ENCODE measurements at regions not wholly inside any gene's neighbourhood (a gene's known extent, or its start where the extent isn't known, plus 50 kb on each side); places are given as distances from the start of the nearest gene placed in this dataset.
"Not testable (repeated sequence)": the region's sequence is repeated elsewhere in the genome, so short reads cannot be mapped to it uniquely, and the experiment has no call there.

DNA sequence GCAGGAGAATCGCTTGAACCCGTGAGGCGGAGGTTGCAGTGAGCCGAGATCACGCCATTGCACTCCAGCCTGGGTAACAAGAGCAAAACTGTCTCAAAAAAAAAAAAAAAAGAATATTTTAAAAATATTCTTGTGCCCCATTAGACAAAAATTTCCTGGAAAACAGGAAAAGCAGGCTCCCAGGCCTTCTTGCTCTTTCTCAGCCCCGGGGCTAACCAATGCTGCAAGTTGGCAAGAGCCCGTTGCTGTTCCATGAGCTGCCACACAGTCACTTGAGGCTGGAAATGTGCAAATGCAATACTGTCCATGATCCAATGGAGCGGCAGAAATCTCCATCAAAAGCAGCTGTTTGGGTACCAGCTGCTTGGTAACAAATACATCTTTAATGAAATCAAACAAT, 994.7 kb downstream of the VRK1 start:
- DNase-seq: no peak

DNA sequence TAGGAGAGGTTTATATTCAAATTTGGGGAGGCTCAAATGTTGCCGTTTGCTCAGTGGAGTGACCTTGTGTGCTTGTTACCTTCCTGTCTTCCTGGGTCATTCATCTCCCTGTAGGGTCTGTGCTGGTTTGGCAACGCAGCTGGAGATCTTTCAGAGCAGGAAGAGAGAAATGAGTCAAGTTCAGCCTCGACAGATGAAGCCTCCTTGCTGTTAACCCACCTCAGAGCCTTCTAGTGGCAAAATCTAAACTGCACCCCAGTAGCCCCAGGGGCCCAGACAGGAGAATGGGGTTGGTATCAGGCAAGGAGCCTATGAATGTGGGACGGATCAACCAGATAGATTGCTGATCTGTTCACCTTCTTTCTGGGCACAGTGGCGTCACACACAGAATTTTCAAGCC, 999.3 kb downstream of the VRK1 start:
- no peak for DNase-seq

DNA sequence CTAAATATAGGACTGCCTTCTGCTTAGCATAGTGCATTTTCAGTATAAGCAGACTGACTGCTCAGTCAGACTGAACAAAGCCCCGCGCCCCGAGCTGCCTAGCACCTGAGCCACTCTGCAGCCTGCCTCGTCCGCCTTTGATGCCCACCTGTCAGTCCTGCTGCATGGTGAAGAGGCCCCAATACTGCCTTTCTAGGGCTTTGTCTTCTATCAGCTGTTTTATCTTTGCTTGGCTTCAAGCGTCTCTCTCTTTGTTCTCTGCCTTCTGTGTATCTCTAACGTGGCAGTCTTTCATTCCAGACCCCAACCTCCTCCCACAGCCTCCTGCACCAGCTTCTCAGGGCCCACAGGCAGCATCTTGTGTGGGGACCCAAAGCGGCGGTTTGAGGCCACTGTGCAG, 1001.0 kb downstream of the VRK1 start:
- DNase-seq: no peak

DNA sequence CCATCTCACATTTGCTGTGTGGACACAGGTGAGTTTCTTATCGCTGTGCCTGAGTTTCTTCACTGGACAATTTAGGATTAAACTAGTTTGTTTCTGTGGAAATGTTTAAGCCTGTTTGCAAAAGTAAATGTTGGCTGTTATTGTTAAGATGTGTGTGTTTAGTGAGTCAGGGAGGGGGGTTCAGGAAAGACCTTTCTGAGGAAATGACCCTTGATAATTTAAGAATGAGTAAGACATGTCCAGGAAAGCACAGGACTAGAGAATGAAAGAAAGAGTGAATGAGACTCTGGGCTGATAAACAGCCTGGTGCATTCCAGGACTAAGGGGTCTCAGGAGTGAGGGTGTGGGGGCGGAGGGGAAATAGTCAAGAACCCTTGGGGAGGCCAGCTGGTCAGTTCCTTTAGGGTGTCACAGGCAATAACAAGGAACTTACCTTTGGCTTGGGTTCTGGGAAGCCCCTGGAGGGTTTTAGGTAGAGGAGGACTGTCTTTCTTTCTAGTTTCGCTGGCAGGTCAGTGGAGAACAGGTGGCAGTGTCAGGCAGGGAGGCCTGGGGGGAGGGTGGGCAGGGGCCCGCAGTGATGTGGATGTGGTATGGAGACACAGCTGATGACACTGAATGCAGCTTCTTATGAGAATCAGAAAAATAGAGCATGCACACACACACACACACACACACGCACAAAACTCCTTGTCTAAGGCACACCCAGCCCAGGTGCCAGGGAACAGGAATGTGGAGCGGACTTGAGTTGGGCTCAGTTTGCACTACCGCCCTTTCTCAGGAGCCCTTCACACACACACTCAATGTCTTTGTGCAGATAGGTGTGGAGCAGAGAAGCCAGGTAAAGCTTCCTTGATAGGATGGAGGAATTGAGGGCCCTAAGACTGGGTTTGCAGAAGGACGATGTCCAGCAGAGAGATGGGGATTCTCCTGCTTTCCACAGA, 1005.5 kb downstream of the VRK1 start:
- no peak for DNase-seq

DNA sequence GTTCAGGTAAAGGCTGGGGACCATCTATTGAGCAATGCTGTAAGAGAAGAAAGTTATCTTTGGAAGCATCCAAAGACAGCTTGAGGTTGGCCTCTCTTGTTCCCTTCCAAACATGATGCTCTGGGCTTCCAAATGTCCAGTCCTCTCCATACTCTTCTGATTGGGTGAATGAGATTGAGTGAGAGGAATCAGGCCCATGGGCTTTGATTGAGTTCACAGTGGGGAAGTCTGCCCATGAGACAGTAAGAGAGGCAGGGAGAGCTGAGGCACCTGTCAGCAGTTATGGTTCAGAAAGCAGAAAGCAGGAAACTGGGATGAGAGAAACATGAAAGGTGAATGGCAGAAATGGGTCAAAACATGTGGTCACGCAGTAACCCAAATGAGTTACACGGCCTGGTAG, 1006.9 kb downstream of the VRK1 start:
- DNase-seq: no peak

DNA sequence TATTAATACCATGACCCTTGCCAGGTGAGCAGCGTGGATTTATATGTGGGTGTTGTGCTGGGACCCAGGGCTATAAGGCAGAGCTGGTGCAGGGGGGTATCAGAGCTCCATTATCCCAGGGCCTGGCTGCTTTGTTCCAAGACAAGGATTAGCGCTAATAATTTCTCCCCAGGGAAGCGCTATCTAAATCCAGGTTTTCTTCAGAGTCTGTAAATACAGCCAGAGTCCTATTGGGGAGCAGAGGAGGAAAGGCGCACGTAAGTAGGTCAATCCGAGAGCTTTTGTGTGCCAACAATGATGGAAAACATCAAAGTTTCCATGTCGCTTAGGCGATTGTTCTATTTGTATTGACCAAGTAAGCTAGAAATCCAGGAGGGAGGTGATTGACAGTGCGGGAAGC, 1009.7 kb downstream of the VRK1 start:
- DNase-seq: no peak

DNA sequence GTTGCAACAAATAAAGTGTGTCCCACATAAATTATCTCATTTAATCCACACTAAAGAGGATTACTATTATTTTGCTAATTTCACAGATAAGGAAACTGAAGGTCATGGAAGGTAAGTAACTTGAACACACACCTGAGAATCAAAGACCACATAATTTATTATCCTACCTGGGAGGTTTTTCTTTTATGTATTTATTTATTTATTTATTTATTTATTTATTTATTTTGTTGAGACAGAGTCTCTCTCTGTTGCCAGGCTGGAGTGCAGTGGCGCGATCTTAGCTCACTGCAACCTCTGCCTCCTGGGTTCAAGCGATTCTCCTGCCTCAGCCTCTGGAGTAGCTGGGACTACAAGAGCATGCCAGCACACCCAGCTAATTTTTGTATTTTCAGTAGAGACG, 1011.4 kb downstream of the VRK1 start:
- DNase-seq: not testable (repeated sequence)

DNA sequence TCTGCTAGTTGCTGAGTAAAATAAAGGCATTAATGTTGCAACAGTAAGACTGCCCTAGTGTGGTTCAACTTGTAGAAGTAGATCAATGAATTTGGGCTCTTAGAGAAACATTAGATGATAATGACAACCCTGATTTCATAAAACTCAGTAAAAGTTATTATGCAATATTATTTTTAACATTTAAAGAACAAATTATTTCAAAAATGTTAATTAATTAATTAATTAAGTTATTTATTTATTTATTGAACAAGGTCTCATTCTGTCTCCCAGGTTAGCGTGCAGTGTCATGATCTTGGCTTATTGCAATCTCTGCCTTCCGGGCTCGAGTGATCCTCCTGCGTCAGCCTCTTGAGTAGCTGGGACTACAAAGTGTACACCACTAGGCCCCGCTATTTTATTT, 1016.4 kb downstream of the VRK1 start:
- DNase-seq: no peak

DNA sequence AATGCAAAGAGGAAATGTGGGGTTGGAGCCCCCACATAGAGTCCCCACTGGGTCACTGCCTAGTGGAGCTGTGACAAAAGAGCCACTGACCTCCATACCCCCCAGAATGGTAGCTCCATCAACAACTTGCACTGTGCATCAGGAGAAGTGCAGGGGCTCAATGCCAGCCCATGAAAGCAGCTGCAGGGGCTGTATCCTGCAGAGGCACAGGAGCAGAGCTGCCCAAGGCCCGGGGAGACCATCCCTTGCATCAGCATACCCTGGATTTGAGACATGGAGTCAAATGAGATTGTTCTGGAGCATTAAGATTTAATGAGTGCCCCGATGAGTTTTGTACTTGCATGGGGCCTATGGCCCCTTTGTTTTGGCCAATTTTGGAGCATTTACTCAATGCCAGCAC, 1023.6 kb downstream of the VRK1 start:
- DNase-seq: no peak

DNA sequence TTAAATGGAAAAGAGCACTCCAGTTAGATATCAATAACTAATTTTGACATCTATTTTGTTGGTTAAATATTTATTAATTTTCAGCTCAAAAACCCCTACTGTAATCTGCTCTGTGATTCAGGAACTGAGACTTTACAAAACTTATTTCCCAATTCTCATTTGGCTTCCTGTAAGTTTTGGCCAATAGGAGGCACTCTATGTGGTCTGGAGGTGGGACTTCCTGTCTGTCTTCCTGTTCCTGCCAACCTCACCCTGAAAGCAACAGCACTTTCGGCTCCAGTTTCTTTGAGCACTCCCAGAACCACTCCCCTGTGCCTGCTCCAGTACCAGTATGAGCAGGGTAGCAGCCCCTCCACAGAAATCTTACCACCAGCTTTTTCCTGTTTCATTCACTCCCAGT, 1027.0 kb downstream of the VRK1 start:
- no peak for DNase-seq

DNA sequence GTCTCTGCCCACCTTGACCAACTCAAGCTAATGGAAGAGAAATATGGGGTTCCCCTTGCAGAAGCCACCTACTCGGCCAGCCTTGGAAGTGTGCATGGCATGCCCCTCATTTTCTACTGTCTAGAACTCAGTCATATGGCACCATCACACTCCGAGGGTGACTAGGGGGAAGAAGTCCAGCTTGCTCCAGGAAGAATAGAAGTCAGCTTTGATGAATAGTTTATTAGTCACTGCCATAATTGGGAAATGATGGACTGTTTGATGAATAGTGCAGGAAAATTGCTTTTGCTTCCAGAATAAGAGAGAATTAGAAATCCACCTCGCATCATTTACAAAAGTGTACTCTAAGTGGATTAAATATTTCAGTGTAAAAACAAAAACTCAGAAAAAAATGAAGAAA, 1030.6 kb downstream of the VRK1 start:
- no peak for DNase-seq

DNA sequence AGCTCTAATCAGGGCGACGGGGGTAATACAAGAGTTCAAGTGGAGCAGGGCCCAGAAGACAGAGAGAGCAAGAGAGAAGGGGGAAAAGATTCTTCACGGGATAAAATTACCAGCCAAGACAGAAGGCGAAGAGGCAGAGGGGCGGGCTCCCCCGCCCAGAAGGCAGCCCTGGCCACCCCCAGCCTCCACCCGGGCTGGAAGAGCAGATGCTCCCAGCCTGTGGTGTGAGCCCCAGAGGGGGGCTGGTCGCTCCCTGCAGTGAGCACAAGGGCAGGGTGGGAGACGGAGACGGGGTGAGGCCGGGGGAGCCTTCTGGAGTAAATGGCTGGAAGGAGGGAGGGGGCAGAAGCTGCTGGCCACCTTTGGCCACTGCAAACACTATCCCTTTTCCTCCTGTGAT, 1035.6 kb downstream of the VRK1 start:
- DNase-seq: no peak

DNA sequence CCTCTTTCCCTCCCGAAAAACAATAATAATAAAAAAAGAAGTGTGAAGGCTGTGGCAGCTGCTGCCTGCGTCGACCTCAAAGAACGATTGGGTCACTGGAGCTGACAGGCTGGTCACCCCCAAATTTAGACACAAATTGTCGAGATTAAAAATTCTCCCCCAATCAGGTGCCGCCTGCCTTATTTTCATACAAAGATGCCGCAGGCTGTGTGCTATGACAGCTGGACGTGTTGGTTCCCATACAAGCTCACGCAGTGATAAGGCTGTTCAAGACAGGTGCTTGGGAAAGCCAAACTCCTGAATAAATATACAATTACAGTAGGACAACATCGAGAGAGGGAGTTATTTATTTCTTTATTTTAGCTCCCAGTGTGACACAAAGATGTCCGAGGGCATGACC, 1041.8 kb downstream of the VRK1 start:
- DNase-seq: no peak

DNA sequence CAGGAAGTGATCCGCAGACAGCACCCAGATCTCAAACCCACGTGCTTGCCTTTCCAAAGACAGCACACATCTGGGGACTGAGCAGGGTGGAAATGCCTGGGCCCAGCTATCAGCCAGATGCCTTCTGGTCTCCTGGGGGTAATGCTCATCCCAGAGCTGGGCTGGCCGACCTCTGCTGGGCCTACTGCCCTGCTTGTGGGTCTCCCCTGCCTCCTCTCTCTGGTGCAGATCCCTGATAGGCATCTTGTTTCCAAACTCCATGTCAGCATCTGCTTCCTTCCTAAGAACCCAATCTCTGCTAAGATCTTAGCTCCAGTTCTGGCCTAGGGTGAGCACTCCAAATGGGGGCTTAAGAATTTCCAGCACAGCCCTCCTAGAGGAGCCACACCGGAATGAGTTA, 1043.0 kb downstream of the VRK1 start:
- DNase-seq: no peak

DNA sequence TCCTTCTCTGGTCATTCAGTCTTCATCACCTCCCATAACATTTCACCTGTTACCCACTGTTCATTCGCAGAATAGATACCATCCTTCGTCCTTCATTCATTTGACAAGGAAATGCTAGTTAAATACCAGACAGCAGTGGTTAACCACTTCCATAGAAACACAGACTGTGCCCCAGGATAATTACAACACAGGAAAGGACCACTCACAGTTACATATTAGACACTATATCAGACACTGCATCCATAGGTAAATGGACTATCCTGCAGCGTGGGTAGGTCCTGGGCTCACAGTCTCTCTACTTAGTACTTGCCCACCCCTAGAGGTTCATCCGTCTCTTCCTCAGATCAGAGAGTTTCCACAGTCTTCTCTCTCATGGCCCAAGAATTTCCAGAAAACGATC, 1044.6 kb downstream of the VRK1 start:
- DNase-seq: no peak

DNA sequence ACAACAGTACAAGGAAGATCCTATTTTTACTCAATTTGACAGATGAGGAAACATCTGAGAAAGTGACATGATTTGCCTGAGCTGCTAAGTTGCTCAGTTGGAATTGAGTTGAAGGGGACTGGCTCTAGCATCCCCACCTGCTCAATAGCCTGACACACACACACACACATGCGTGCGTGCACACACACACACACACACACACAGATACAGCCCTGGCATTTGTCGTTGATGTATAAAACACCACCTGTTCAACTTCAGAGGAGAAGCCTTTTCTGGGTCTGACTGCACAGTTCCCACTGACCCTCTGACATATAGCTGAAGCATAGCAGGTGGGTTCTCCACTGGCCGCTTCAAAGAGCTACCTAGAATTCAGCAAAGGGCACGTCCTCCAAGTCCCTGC, 1045.9 kb downstream of the VRK1 start:
- DNase-seq: no peak

DNA sequence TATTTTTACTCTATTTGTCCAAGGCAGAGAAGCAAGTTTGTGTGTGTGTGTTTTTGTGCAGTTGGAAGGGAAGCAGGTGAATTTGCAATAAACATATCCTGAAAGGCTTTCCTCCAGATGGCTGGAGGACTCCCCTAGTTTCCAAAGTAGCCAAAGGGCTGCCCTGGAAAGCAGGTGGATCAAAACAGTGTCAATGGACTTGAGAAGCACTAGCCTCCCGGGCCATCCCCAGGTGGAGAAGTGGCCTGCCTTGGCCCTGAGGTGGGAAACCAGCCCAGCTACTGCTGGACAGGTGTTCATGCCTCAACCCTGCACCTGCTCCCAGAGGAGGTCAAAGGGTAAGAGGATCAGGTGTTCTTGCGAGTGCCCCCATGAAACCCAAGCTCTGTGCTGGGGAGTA, 1046.9 kb downstream of the VRK1 start:
- DNase-seq: no peak

DNA sequence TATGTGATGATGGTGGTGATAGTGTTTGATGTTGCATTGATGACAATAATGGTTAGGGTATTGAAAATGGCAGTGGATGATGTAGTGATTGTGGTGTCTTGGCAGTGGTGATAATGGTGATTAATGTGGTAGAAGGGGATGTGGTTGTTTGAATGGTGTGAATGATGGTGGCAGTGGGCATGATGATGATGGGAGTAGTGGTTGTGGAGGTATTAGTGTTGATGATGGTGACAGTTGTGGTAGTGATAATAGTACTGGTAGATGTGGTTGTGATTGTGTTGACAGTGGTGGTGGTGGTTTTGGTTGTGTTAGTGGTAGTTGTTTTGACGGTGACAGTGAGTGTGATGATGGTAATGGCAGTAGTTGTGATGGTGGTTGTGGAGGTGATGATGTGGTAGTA, 1049.0 kb downstream of the VRK1 start:
- no peak for DNase-seq

DNA sequence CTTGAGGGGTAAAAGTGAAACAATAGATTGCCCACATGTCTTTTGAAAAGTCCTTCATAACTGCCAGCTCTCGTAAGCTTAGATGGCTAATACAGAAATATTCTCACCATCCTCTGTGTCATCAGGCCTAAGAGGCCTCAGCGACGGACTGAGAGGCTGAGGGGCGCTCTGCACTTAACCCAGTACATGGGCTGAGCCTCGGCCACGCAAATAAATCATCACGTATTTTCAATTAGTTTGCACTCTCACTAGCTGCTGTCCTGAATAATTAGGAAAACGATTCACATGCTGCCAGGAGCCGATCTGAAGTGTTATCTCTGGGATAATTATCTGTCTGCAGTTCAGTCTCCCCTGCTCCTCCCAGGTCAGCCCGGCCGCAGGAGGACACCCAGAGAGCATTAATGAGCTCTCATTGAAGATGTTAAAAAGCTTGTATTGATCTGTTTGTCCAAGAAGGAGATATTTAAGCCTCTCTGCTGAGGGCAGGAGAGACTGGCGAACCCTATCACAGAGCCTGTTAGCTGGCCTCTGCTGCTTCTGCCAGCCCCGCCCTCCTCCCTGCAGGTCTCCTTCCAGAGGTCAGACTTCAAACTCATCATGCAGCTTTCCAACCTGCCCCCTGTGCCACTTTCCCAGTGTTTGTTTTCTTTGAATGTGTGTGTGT, 1051.3 kb downstream of the VRK1 start:
- no peak for DNase-seq

DNA sequence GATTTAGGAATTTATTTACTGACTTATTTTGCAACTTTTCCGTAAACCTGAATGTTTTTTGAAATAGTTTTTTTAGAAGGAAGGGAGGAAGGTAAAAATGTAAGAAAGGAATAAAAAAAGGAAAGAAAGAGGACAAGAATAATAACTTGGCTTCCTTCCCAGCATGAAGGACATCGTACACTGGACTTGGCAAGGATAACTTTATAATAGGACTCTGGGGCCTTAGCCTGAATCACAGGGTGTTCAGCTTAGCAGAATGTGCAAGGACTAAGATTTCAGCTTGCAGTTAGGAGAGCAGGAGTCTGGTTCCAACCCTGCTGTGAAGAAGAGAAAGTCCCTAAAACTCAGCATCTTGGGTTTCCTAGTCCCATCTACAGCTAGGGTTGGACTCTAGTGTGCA, 1053.3 kb downstream of the VRK1 start:
- peak; percentile 9 for DNase-seq

DNA sequence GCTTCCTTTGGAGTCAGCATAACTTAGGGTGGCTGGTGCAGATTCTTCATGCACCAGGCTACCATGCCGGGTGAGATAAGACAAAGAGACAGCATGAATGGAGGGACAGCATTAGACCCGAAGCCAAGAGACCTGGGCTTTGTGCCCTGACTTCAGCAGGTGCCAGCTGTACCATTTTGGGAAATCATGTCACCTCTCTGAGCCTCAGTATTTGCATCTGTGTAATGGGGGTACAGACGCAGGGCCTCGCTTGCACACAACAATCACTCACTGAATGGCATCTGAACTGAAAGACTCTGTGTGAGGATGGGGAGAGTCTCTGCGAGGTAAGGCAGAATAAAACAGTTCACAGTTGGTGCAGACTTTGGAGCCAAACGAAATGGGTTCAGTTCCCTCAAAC, 1053.7 kb downstream of the VRK1 start:
- no peak for DNase-seq

DNA sequence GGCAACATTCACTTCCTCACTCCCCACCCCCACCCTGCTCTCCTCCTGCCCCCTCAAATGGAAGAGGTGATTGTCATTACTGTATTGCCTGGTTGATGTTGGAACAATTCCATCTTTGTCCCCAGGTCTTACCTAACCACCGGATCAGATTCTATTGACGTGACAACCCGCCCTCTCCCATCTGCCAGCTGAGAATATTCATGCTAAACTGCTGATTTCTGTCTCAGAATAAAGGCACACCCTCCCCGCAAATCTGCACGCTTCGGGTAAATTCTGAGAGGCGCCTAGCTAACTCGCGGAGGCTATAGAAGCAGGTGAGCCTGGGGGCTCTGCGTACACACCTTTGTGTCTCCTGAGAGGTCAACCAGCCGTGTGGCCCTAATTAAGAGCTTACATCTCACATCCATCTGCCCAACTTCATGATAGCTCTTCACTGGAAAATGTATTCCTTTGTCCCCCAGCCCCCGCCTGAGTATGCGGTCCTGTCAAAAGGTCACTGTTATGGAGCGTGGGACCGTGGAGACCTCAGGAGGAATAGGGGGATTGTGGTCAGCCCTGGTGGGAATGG, 1054.3 kb downstream of the VRK1 start:
- no peak for DNase-seq

DNA sequence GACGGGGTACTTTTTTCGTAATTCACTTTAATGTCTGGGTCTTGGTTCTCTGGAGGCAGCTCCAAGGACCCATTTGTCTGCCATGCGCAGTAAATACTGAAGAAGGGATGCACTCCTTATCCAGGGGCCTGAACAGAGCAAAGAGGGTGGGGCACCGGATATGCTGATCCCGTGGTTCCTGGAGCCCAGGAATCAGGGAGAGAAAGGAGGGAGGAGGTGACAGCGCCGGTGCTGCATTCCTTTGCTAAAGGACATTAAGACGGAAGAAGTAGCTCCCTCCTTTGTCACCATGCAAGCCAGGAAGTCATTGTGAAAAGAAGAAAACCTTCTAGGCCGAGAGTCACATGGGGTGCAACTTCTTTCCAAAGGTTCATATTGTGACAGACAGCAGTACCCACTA, 1057.7 kb downstream of the VRK1 start:
- DNase-seq: no peak

Measured in muscle of arm (tissue), 1 donor.